GM18498 (cell line): ENCODE measurements at regions not wholly inside any gene's neighbourhood (a gene's known extent, or its start where the extent isn't known, plus 50 kb on each side); places are given as distances from the start of the nearest gene placed in this dataset.

ENCODE experiments used
- ATAC-seq: cut with Tn5 transposase; IDR thresholded peaks from one replicate; pipeline ENCODE4 v1.9.1; 2021; ENCODE audit warnings: mild to moderate bottlenecking, moderate library complexity; ENCODE audit not compliant: unreplicated experiment

DNA sequence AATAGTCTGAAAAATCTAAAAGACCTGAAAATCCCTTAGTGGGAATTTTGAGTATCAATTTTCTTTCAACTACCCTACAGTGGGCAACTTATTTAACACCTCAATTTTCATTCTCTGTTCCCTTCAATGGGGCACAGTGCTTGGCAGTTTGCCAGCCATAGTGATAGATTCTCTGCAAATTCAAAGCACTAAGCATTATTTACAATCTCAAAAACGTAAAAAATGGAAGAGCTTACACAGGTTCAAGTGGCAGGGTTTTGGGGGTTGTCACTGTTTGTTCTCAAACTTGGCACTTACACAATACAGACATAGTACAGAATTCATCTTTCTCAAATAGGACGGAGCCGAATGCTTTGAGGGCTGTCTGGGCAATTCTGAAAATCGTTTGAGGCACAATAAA is 515.0 kb downstream of the EFNA5 start:
- ATAC-seq = no peak

GRCh38 chr5:107154593-107154992 is 516.1 kb downstream of the EFNA5 start:
- no peak for ATAC-seq

GRCh38 chr5:107153283-107153682 is 517.5 kb downstream of the EFNA5 start:
- no peak for ATAC-seq

GRCh38 chr5:107149243-107150005 is 521.3 kb downstream of the EFNA5 start:
- peak; percentile 93 for ATAC-seq

DNA sequence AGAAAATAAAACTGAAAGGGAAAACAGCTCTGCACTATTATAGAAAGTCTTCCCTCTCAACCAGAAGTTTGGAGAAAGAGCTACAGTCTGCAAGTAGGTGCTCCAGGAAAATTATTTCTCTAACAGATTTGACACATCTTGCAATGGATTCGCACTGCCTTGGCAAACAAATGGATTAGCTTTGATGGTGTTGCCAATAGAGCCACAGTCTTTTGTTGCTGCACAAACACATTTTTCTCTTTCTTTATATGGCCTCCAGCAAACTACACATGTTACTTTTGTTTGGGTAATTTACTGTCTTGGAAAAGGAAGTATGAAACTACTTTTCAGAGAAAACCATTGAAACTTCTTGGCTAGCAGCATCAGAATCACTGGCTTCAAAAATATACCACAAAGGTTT is 523.1 kb downstream of the EFNA5 start:
- ATAC-seq = no peak

GRCh38 chr5:107146901-107147300 is 523.8 kb downstream of the EFNA5 start:
- ATAC-seq = no peak

GRCh38 chr5:107135391-107135790 is 535.3 kb downstream of the EFNA5 start:
- ATAC-seq = no peak

DNA sequence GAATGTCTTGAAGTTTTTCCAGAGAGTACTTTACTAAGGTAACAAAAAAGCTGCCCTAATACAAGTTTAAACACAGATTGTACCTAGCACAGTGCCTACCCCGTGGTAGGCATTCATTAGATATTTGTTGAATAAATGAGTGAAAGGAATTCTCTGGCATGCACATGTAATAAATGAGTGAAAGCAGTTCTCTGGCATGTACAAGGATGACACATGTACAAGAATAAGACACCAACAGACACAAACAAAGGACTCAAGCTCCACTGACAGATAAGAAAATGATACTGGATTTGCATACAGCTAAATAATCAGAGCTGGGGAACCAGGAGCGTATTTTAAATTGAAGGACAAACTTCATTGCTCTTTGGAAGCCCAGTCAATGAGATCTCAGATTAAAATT is 535.8 kb downstream of the EFNA5 start:
- ATAC-seq = no peak

- ATAC-seq = no peak
Observed at GRCh38 chr5:107129051-107129450, 541.7 kb downstream of the EFNA5 start.

DNA sequence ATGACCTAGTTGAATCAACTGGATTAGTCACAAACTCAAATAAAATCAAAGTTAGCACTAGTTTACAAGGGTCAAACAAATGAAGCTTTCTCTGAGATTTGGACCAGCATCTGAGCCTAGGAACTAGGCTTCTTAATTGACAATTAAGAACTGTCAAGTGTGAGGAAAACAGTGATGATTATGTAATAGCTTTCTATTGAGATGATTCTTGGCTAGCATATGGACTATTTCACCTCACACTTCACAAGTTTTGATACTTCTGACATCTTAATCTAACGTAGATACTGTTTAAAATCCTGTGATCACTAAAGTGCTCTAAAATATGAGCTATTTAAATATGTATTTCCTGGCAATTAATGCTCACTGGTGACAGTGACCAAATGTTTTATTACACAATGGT is 542.9 kb downstream of the EFNA5 start:
- no peak for ATAC-seq

DNA sequence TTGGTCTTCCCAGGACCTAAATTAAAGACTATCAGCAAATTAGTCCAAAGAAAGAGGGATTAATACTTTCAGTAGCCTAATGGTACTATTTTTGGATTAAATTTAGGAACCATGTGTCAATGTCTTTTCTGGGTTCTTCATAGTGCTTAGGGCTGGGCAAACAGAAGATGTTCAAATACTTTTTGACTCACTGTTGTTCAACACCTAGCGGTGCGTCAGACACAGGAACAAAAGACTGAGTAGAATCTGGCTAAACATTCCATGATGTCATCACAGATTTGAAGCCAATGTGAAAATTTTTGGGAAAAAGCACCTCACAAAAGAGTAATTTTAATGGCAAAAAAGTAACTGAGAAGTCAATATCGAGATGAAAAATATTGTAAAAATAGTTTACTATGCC is 544.4 kb downstream of the EFNA5 start:
- no peak for ATAC-seq

- ATAC-seq = no peak
Observed at GRCh38 chr5:107124376-107124775, 546.4 kb downstream of the EFNA5 start.

GRCh38 chr5:107123014-107123413 is 547.7 kb downstream of the EFNA5 start:
- ATAC-seq = no peak

GRCh38 chr5:107121793-107122519 is 548.8 kb downstream of the EFNA5 start:
- no peak for ATAC-seq

DNA sequence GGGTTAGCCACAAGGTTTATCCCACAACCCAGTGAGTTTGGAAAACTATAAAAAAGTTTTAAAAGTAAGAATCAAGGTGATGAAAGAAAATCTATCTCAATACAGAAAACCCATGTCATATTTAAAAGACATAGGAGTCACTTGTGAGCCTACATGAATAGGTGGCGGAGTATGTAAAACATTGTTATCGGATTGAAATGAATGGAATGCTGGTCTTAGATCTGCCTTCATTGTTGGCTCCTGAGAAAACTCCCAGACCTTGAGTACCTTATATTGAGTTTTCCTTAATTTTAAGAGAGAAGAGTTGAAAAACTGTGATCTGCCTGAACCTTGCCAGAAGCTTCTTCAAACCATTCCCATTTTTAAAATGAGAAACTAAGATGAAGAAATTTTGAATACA is 551.1 kb downstream of the EFNA5 start:
- ATAC-seq = no peak

DNA sequence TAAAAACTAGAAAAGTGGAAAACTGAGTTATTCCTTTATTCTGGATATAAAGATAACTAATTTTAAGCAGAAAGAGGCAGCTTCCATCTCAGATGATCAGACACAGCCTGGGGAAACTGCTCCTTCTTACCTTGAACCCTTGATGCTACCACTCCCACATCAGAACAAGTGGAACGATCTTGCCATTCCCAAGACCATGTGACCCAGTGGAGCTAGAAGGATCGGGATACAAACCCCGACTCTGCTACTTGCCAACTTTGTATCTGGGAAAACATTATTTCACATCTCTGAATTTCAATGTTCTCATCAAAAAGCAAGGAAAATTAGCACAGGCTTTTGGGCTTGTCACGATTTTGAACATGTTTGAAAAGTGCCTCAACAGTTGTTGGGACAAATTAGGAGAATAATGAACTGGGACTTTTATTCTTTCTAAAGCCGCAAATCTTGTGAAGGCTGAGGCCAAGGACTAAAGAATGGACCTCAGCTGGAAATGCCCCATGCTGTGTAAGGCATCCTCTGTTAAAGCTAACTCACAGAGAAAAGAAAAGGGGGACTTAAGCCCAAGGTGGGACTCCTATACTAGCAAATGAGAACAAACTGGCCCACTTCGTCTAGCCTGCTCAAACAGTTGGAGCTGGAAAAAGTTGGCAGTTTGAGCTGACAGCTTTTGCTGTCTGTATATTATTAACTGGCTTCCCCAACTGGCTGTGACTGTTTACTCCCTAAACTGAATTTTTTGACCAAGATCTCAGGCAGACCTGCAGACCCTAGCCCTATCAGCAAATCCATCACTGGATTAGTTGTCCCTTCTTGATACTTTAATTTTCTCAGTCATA is 552.3 kb downstream of the EFNA5 start:
- ATAC-seq = no peak

DNA sequence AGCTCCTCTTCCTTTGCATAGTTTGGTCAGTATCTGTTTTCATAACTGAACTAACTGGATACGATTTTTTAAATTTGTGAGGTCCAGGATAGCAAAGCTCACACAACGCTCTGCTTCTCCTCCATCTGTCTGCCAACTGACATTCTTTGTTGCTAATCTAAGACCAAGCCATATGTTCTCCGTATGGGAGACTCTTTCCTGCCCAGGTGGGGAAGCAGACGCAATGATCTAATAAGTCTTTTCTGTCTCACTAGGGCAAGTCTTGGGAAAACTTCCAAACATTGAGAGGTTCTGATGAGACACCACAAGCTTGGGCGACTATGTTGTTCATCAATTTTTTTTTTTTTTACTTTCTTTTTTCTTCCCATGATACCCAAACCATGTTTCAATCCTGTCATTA is 558.5 kb downstream of the EFNA5 start:
- no peak for ATAC-seq

DNA sequence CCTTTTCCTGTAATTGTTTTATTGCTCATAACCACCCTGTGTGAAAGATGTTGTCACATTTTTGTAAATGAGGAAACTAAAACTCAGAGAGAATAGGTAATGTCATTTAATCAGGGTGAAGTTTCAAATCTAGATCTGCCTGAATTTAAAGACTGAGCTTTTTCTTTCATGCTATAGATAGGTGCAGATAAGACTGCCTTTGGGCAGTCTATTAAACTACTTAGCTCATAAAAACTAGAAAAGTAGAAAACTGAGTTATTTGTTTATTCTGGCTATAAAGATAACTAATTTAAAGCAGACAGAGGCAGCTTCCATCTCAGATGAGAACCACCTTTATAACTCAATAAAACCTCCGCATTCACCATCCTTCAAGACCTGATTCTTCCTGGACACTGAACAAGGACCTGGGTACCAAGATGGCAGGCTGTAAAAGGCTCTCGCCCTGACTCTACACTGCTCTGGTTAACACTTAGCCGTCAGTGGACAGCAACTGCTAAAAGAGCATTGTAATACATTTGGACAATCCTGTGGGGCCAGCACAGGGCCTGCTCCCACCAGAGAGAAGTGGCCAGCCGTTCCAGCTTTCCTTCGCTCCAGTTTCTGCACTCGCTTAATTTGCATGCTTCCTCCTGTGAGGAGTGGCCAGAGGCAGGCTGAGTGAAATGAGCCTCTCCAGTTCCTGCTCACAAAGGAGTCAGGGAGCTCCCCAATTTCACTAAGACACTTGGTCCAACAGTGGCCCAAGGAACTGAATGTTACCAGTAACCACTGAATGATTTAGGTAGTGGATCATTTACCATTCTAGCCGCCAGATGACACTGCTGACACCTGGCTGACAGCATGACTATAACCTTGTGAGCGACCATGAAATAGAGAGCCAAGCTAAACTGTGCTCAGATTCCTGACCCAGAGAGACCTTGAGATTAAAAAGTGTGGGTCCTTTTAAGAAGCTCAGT is 566.4 kb downstream of the EFNA5 start:
- ATAC-seq = peak; percentile 76

- ATAC-seq = no peak
Observed at GRCh38 chr5:107103522-107103921, 567.2 kb downstream of the EFNA5 start.

- no peak for ATAC-seq
Observed at GRCh38 chr5:107100121-107100520, 570.6 kb downstream of the EFNA5 start.
